SK-N-MC (cell line): ENCODE measurements at regions not wholly inside any gene's neighbourhood (a gene's known extent, or its start where the extent isn't known, plus 50 kb on each side); places are given as distances from the start of the nearest gene placed in this dataset.

ENCODE experiments used
- EZH2 ChIP-seq: fragments of 200-600 bp; sonication (generic); IDR thresholded peaks from one replicate; pipeline ENCODE4 v1.6.1; 2017; ENCODE audit warnings: antibody characterized with exemption
- FOXP2 ChIP-seq: optimal IDR thresholded peaks from 2 replicates; pipeline ENCODE3; 2011; ENCODE audit warnings: mild to moderate bottlenecking, moderate library complexity; ENCODE audit not compliant: insufficient read depth; ENCODE audit errors: extremely low read length, control extremely low read depth
- POLR2AphosphoS5 ChIP-seq: IDR thresholded peaks from 2 replicates; pipeline ENCODE4 v1.6.1; 2012; ENCODE audit warnings: mild to moderate bottlenecking, low read depth, low read length, borderline replicate concordance

GRCh38 chr12:61810486-61810885 lies 449.7 kb upstream of the USP15 start:
- TF ChIP-seq EZH2 (no peak), POLR2AphosphoS5 (no peak), FOXP2 (no peak)
